Psoas muscle (tissue), 7 donors: ENCODE measurements at regions not wholly inside any gene's neighbourhood (a gene's known extent, or its start where the extent isn't known, plus 50 kb on each side); places are given as distances from the start of the nearest gene placed in this dataset.
A peak's percentile ranks its signal among the peaks of the same experiment; 100 is the strongest.

Experiments
- ATAC-seq, 4 donors: fragments of 200-7000 bp; cut with Tn5 transposase; one replicate each; pipeline ENCODE4 v1.9.1; 2020; ENCODE audit warnings: moderate library complexity in 3 of 4, mild to moderate bottlenecking in 2 of 4
- DNase-seq, 2 donors: peaks; one replicate each; pipeline ENCODE4 v3.0.0-alpha.2; 2020
- H3K27ac ChIP-seq: fragments of 200-600 bp; one replicate; pipeline ENCODE4 v1.8.0; 2022
- H3K27me3 ChIP-seq, 3 donors: fragments of 200-600 bp in 1 of 3; one replicate each; pipeline versions ENCODE4 v1.6.1 to v1.8.0; 2013 to 2022; ENCODE audit warnings: low read length in 2 of 3, mild to moderate bottlenecking in 2 of 3, moderate library complexity in 1 of 3; ENCODE audit not compliant: insufficient read depth in 3 of 3
- H3K36me3 ChIP-seq, 2 donors: fragments of 200-600 bp in 1 of 2; one replicate each; pipeline versions ENCODE4 v1.6.1 to v1.8.0; 2013 to 2022; ENCODE audit warnings: low read depth in 1 of 2, mild to moderate bottlenecking in 1 of 2, moderate library complexity in 1 of 2; ENCODE audit not compliant: insufficient read depth in 1 of 2
- H3K4me1 ChIP-seq: fragments of 200-600 bp; one replicate; pipeline ENCODE4 v1.8.0; 2022
- H3K4me3 ChIP-seq: fragments of 200-600 bp; one replicate; pipeline ENCODE4 v1.8.0; 2022; ENCODE audit warnings: mild to moderate bottlenecking
- H3K9me3 ChIP-seq: fragments of 200-600 bp; one replicate; pipeline ENCODE4 v1.8.0; 2022
- CTCF ChIP-seq: fragments of 200-600 bp; IDR thresholded peaks from one replicate; pipeline ENCODE4 v1.8.0; 2022; ENCODE audit warnings: antibody characterized with exemption
- WGBS, 3 donors: extraction: QIAGEN DNeasy Blood & Tissue Kit; methylation state at CpG; one replicate each; pipeline versions ENCODE4 v1.1.6 to v1.1.7; 2013; 5-methylcytosine and 5-hydroxymethylcytosine counted together
- intact Hi-C, 2 donors: fragments of 100-400 bp; cut with DNase I; formaldehyde crosslinking; loops; one replicate each; pipeline versions ENCODE4 v1.11.0 to v1.14.2; 2022
- donor health status: healthy with polysubstance abuse.
- donor health status: DM: no; HTN: no; CAD: no; lungs with moderate emphysema.
- donor health status: Bipolar disorder and iron deficiency.
- donor health status: healthy.
- donor health status: DM: yes; HTN: yes; CAD: no.
- donor health status: DM: no; HTN: no; CAD: no.
- donor health status: DM: yes; HTN: yes; CAD: no.

- H3K4me1 ChIP-seq: no peaks in the 10 kb centered on the region
- no peak for TF ChIP-seq CTCF
- H3K9me3 ChIP-seq: no peaks in the 10 kb centered on the region
- H3K27me3 ChIP-seq: no peaks in the 10 kb centered on the region
- H3K4me3 ChIP-seq: no peak overlapping the region
- intact Hi-C loops: loop anchor here (5.0 to 10.0 kb wide), 3 partner anchors 395 to 495 kb away; partner anchors contain the start of gene CLDN11 (in 1 of the 2)
- WGBS, 3 donors: 26 to 35% (median 27%) methylated on average over 1 of the region's 1 CpG
- H3K27ac ChIP-seq: no peak overlapping the region
- ATAC-seq: no peak
- no peaks in the 10 kb centered on the region for H3K36me3 ChIP-seq
- no peak for DNase-seq
Measured at GRCh38 chr3:170809975-170810357, 60.0 kb downstream of the RPL22L1 start.

GRCh38 chr3:170809007-170809974 is 60.7 kb downstream of the RPL22L1 start:
- H3K9me3 ChIP-seq: no peaks in the 10 kb centered on the region
- intact Hi-C loops: no loop called here
- peak; percentile 20 for TF ChIP-seq CTCF
- no peaks in the 10 kb centered on the region for H3K36me3 ChIP-seq
- no peak overlapping the region for H3K4me3 ChIP-seq
- no peaks in the 10 kb centered on the region for H3K4me1 ChIP-seq
- WGBS, 3 donors: 70 to 71% (median 71%) methylated on average over 14 of the region's 14 CpGs
- H3K27me3 ChIP-seq: no peaks in the 10 kb centered on the region
- H3K27ac ChIP-seq: no peak overlapping the region
- DNase-seq: no peak
- no peak for ATAC-seq

- TF ChIP-seq CTCF: no peak
- Histone ChIP-seq H3K27ac (no peak overlapping the region), H3K9me3 (no peaks in the 10 kb centered on the region), H3K27me3 (no peaks in the 10 kb centered on the region), H3K4me3 (no peak overlapping the region), H3K4me1 (no peaks in the 10 kb centered on the region), H3K36me3 (no peaks in the 10 kb centered on the region)
- DNase-seq (no peak), ATAC-seq (no peak)
- intact Hi-C loops: no loop called here
- 60 to 68% (median 66%) methylated on average over 5 of the region's 5 CpGs for WGBS, 3 donors
Measured at GRCh38 chr3:170808041-170808440, 62.0 kb downstream of the RPL22L1 start.

GRCh38 chr3:170806676-170807075 is 63.3 kb downstream of the RPL22L1 start:
- no peaks in the 10 kb centered on the region for H3K4me1 ChIP-seq
- ATAC-seq (no peak), DNase-seq (no peak)
- TF ChIP-seq CTCF: no peak
- no peak overlapping the region for H3K4me3 ChIP-seq
- intact Hi-C loops: no loop called here
- H3K9me3 ChIP-seq: no peaks in the 10 kb centered on the region
- 88 to 91% (median 88%) methylated on average over 2 of the region's 2 CpGs for WGBS, 3 donors
- H3K27me3 ChIP-seq: peaks cover 0 to 8% (median 3%) of the 10 kb centered on the region in 3 donors
- no peaks in the 10 kb centered on the region for H3K36me3 ChIP-seq
- no peak overlapping the region for H3K27ac ChIP-seq
